ENCODE measurements at regions not wholly inside any gene's neighbourhood (a gene's known extent, or its start where the extent isn't known, plus 50 kb on each side); places are given as distances from the start of the nearest gene placed in this dataset.

- no peak overlapping the region for H3K27ac ChIP-seq (replicated peaks)
- no peak overlapping the region for H3K4me3 ChIP-seq (replicated peaks; ENCODE audit: insufficient read depth, low read length)
- H3K27me3 ChIP-seq (ENCODE audit: insufficient read depth, poor library complexity, severe bottlenecking): no peaks in the 10 kb centered on the region
- TF ChIP-seq SPI1 (IDR thresholded peaks at IDR 0.05; ENCODE audit: borderline replicate concordance, low read depth): no peak
- no peak for DNase-seq (ENCODE audit: low read depth in 1 of 2, low spot score in 1 of 2)
Measured at GRCh38 chr16:86217891-86218270, 292.4 kb upstream of the FOXF1 start.

GRCh38 chr16:86218479-86219170, 291.7 kb upstream of the FOXF1 start:
- Histone ChIP-seq H3K4me3 (replicated peaks; ENCODE audit: insufficient read depth, low read length) (no peak overlapping the region), H3K27me3 (ENCODE audit: insufficient read depth, poor library complexity, severe bottlenecking) (no peaks in the 10 kb centered on the region), H3K27ac (replicated peaks) (no peak overlapping the region)
- DNase-seq (ENCODE audit: low read depth in 1 of 2, low spot score in 1 of 2): no peak
- TF ChIP-seq GABPA (IDR thresholded peaks at IDR 0.05; ENCODE audit: low read depth) (no peak), CTCF (IDR thresholded peaks at IDR 0.05; ENCODE audit: insufficient read depth, low read length) (no peak), POLR2AphosphoS5 (IDR thresholded peaks at IDR 0.05; ENCODE audit: low read depth) (no peak), REST (IDR thresholded peaks at IDR 0.05; ENCODE audit: insufficient replicate concordance, low read depth) (no peak), SPI1 (IDR thresholded peaks at IDR 0.05; ENCODE audit: borderline replicate concordance, low read depth) (no peak)

- no peak for TF ChIP-seq REST (IDR thresholded peaks at IDR 0.05; ENCODE audit: insufficient replicate concordance, low read depth)
- no peak for TF ChIP-seq SPI1 (IDR thresholded peaks at IDR 0.05; ENCODE audit: borderline replicate concordance, low read depth)
- no peak for TF ChIP-seq POLR2AphosphoS5 (IDR thresholded peaks at IDR 0.05; ENCODE audit: low read depth)
- TF ChIP-seq CTCF (IDR thresholded peaks at IDR 0.05; ENCODE audit: insufficient read depth, low read length): no peak
- no peak for TF ChIP-seq GABPA (IDR thresholded peaks at IDR 0.05; ENCODE audit: low read depth)
- Histone ChIP-seq H3K4me3 (replicated peaks; ENCODE audit: insufficient read depth, low read length) (no peak overlapping the region), H3K27me3 (ENCODE audit: insufficient read depth, poor library complexity, severe bottlenecking) (no peaks in the 10 kb centered on the region), H3K27ac (replicated peaks) (no peak overlapping the region)
- no peak for DNase-seq (ENCODE audit: low read depth in 1 of 2, low spot score in 1 of 2)
Measured at GRCh38 chr16:86219655-86220445, 290.5 kb upstream of the FOXF1 start.

GRCh38 chr16:86220561-86220960, 289.8 kb upstream of the FOXF1 start:
- no peak for DNase-seq (ENCODE audit: low read depth in 1 of 2, low spot score in 1 of 2)
- no peak overlapping the region for H3K27ac ChIP-seq (replicated peaks)
- TF ChIP-seq REST (IDR thresholded peaks at IDR 0.05; ENCODE audit: insufficient replicate concordance, low read depth): no peak
- TF ChIP-seq SPI1 (IDR thresholded peaks at IDR 0.05; ENCODE audit: borderline replicate concordance, low read depth): no peak
- no peak for TF ChIP-seq POLR2AphosphoS5 (IDR thresholded peaks at IDR 0.05; ENCODE audit: low read depth)
- TF ChIP-seq GABPA (IDR thresholded peaks at IDR 0.05; ENCODE audit: low read depth): no peak
- TF ChIP-seq CTCF (IDR thresholded peaks at IDR 0.05; ENCODE audit: insufficient read depth, low read length): no peak

More at GRCh38 chr16:86220561-86220960, 289.8 kb upstream of the FOXF1 start:
- Histone ChIP-seq H3K27me3 (ENCODE audit: insufficient read depth, poor library complexity, severe bottlenecking) (no peaks in the 10 kb centered on the region), H3K4me3 (replicated peaks; ENCODE audit: insufficient read depth, low read length) (no peak overlapping the region)

Measured in HL-60 (cell line).